ENCODE measurements at regions not wholly inside any gene's neighbourhood (a gene's known extent, or its start where the extent isn't known, plus 50 kb on each side); places are given as distances from the start of the nearest gene placed in this dataset.

DNA sequence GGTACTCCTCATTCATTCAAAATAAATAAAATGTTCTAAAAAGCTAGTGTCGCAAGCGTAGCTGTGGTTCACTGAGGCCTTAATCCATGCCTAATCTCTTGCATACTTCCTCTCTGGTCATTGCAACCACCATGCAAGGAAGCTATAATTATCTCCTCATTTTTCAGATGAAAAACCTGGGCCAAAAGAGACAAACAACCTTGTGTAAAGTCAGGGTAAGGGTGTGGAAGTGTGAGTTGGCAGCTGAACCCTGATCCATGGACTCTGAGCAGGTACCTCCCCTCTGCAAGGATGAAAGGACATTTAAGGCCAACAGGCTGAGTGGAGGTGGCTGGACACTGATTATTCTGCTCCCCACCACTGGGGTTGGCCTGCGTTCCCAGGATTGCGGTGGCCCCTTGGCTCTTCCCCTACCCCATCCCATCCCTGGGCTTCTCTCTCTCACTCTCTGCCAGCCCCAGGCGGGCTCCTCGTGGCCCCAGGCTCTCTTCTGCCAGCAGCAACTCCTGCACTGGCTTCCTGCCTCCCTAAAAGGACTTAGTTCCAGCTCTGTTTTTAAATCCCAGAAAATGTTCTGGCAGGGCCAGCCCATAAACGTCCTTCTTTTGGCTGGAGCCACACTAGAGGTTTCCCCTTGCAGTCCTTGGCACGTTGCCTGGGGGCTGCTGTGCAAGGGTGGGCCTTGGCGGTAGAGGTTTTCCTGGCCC lies 72.0 kb upstream of the AFF3 start (continued):
- TF ChIP-seq, protein P1, sequence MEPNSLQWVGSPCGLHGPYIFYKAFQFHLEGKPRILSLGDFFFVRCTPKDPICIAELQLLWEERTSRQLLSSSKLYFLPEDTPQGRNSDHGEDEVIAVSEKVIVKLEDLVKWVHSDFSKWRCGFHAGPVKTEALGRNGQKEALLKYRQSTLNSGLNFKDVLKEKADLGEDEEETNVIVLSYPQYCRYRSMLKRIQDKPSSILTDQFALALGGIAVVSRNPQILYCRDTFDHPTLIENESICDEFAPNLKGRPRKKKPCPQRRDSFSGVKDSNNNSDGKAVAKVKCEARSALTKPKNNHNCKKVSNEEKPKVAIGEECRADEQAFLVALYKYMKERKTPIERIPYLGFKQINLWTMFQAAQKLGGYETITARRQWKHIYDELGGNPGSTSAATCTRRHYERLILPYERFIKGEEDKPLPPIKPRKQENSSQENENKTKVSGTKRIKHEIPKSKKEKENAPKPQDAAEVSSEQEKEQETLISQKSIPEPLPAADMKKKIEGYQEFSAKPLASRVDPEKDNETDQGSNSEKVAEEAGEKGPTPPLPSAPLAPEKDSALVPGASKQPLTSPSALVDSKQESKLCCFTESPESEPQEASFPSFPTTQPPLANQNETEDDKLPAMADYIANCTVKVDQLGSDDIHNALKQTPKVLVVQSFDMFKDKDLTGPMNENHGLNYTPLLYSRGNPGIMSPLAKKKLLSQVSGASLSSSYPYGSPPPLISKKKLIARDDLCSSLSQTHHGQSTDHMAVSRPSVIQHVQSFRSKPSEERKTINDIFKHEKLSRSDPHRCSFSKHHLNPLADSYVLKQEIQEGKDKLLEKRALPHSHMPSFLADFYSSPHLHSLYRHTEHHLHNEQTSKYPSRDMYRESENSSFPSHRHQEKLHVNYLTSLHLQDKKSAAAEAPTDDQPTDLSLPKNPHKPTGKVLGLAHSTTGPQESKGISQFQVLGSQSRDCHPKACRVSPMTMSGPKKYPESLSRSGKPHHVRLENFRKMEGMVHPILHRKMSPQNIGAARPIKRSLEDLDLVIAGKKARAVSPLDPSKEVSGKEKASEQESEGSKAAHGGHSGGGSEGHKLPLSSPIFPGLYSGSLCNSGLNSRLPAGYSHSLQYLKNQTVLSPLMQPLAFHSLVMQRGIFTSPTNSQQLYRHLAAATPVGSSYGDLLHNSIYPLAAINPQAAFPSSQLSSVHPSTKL (CRISPR knock-in tag; IDR thresholded peaks at IDR 0.05): peak; percentile 57
- no peak for TF ChIP-seq KLF13 (CRISPR knock-in tag; IDR thresholded peaks at IDR 0.05)
- no peak for TF ChIP-seq ASH2L (IDR thresholded peaks at IDR 0.05; ENCODE audit: insufficient read length, low read depth, low read length)
- no peak for TF ChIP-seq ZNF282 (IDR thresholded peaks at IDR 0.05; ENCODE audit: partially characterized antibody)
- TF ChIP-seq ZNF740 (CRISPR knock-in tag; IDR thresholded peaks at IDR 0.05): no peak
- no peak for TF ChIP-seq TARDBP (CRISPR knock-in tag; IDR thresholded peaks at IDR 0.05)
- TF ChIP-seq CEBPB (IDR thresholded peaks at IDR 0.05; ENCODE audit: borderline replicate concordance, low read depth, low read length): peak; percentile 18; the same call in 1 of the 2 replicates
- TF ChIP-seq ZBTB3 (CRISPR knock-in tag; IDR thresholded peaks at IDR 0.05; ENCODE audit: borderline replicate concordance, low read depth): no peak
- TF ChIP-seq SP5 (CRISPR knock-in tag; IDR thresholded peaks at IDR 0.05; ENCODE audit: borderline replicate concordance, low read depth): peak; percentile 41; the same call in 1 of the 2 replicates
- no peak for TF ChIP-seq AGO1 (IDR thresholded peaks at IDR 0.05; ENCODE audit: low read depth, low read length, poor library complexity, severe bottlenecking)
- 0 out of 2 replicates have a peak, but pooled peaks have one; percentile 13 for TF ChIP-seq ETV5 (CRISPR knock-in tag; IDR thresholded peaks at IDR 0.05; ENCODE audit: borderline replicate concordance)
- TF ChIP-seq ZFP37 (CRISPR knock-in tag; IDR thresholded peaks at IDR 0.05; ENCODE audit: borderline replicate concordance): no peak
- TF ChIP-seq SALL1 (CRISPR knock-in tag; IDR thresholded peaks at IDR 0.05): peak; percentile 52
- no peak for TF ChIP-seq MAFG (CRISPR knock-in tag; IDR thresholded peaks at IDR 0.05)
- no peak for TF ChIP-seq SIN3B (IDR thresholded peaks at IDR 0.05; ENCODE audit: low read length)
- 0 out of 2 replicates have a peak, but pooled peaks have one; percentile 28 for TF ChIP-seq NCOA2 (CRISPR knock-in tag; IDR thresholded peaks at IDR 0.05)
- TF ChIP-seq ARID3A (IDR thresholded peaks at IDR 0.05; ENCODE audit: low read depth, low read length): 0 out of 2 replicates have a peak, but pooled peaks have one; percentile 25
- no peak for TF ChIP-seq ZNF713 (CRISPR knock-in tag; IDR thresholded peaks at IDR 0.05)
- TF ChIP-seq SP2 (CRISPR knock-in tag; IDR thresholded peaks at IDR 0.05): no peak
- 0 out of 2 replicates have a peak, but pooled peaks have one; percentile 8 for TF ChIP-seq BHLHE40 (IDR thresholded peaks at IDR 0.05; ENCODE audit: low read length)
- TF ChIP-seq ZNF850 (CRISPR knock-in tag; conservative IDR thresholded peaks at IDR 0.05): no peak
- peak; percentile 83 for TF ChIP-seq RXRB (CRISPR knock-in tag; IDR thresholded peaks at IDR 0.05; ENCODE audit: borderline replicate concordance)
- no peak for TF ChIP-seq ZNF205 (CRISPR knock-in tag; IDR thresholded peaks at IDR 0.05)
- TF ChIP-seq HNF4G (IDR thresholded peaks at IDR 0.05; ENCODE audit: borderline replicate concordance, low read depth, low read length): peak; percentile 77; the same call in 1 of the 2 replicates
- TF ChIP-seq HNF4G (CRISPR knock-in tag; IDR thresholded peaks at IDR 0.05; ENCODE audit: borderline replicate concordance, low read depth): peak; percentile 57; the same call in 1 of the 2 replicates
- TF ChIP-seq, protein P2, sequence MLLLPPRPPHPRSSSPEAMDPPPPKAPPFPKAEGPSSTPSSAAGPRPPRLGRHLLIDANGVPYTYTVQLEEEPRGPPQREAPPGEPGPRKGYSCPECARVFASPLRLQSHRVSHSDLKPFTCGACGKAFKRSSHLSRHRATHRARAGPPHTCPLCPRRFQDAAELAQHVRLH (CRISPR knock-in tag; IDR thresholded peaks at IDR 0.05; ENCODE audit: borderline replicate concordance, low read depth): no peak

Measured in HepG2 (cell line).